Dermis microvascular lymphatic vessel endothelial cell (primary cell): ENCODE measurements at regions not wholly inside any gene's neighbourhood (a gene's known extent, or its start where the extent isn't known, plus 50 kb on each side); places are given as distances from the start of the nearest gene placed in this dataset.
A peak's percentile ranks its signal among the peaks of the same experiment; 100 is the strongest.
"Not testable (repeated sequence)": the region's sequence is repeated elsewhere in the genome, so short reads cannot be mapped to it uniquely, and the experiment has no call there.

ENCODE experiments used
- DNase-seq, 2 donors: peaks; one replicate each; pipeline versions ENCODE4 v3.0.0 to v3.0.0-alpha.2; 2010; ENCODE audit warnings: low read depth in 2 of 2

DNA sequence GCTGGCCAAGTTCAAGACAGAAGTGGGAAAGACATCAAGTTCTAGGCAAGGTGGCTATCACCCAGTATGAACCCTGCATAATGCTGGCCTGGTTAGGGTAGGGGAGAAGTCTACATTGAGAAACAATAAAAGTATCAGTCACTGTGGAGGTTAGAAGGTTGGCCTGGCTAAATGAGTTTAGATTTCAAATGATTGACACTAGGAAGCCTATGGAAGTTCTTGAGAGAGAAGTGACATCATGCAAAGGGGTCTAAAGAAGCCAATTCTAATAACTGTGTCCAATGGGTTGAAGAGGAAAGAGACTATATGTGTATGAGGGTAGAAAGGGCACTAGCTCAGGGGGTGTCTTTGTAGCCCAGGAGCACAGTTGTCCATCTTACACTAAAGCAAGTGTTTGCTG, 98.5 kb upstream of the MBIP start:
- no peak for DNase-seq

DNA sequence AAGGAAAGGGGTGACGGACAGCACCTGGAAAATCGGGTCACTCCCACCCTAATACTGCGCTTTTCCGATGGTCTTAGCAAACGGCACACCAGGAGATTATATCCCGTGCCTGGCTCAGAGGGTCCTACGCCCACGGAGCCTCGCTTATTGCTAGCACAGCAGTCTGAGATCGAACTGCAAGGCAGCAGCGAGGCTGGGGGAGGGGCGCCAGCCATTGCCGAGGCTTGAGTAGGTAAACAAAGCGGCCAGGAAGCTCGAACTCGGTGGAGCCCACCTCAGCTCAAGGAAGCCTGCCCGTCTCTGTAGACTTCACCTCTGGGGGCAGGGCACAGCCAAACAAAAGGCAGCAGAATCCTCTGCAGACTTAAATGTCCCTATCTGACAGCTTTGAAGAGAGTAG, 91.5 kb upstream of the MBIP start:
- not testable (repeated sequence) for DNase-seq

DNA sequence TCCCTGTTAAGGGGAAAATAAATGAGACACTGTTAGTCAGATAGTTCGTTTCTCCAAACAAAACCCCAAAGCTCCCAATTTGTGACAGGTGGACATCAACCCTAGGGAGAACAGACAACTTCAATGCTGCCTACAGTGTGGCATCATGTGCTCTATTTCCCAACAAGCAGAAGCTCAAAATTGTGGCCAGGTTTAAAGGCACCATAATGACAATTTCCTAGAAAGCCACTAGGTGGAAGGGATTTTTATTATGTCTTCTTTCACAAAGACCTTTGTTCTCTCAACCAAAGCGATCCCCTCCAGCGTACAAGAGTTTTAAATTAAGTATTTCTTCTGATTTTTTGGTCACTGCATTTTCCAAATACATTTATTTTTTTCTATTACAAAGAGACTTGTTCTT, 88.0 kb upstream of the MBIP start:
- no peak for DNase-seq

DNA sequence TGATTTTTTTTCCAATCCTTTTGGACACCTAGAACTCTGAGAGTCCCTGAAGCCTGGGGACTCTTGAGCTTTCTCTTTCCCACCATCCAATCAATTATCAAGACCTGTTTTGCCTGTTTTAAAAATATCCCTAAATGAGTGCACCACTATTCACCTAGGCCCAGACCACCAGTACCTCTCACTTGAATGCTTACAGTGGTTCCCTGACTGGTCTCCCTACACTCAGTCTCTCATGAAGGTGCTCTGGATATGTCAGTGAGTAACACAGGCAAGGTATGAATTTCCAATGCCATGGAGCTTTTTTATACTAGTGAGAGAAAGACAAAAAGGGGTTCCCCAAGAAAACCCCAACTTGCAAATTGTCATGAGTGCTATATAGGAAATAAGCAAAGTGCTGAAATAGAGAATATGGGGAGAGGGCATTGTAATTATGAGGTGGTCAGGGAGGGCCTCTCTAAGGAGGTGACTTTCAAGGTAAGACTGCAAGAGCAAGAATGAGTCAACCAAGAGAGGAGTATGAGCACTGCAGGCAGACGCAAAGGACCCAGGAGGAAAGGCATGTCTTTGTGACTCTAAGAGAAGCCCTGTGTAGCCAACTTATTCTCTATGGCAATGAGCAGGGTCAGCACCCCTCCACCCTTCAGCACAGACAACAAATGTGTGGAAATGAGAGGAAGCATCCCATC, 85.3 kb upstream of the MBIP start:
- no peak for DNase-seq

DNA sequence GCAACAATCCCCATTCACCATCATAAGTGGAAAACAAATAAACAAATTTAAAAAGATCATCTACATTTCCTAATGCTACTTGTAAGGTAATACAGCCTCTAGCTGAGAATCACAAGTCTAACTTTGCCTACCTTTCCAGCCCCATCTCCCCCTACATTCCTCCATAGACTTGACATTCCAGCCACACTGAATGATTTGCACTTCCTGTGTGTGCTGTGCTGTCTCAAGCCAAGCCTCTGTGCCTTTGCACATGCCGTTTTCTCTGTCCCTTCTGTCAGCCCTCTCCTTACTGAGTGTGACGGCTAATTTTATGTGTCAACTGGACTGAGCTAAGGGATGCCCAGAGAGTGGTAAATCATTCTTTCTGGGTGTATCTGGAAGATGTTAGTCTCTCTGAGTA, 82.4 kb upstream of the MBIP start:
- no peak for DNase-seq

DNA sequence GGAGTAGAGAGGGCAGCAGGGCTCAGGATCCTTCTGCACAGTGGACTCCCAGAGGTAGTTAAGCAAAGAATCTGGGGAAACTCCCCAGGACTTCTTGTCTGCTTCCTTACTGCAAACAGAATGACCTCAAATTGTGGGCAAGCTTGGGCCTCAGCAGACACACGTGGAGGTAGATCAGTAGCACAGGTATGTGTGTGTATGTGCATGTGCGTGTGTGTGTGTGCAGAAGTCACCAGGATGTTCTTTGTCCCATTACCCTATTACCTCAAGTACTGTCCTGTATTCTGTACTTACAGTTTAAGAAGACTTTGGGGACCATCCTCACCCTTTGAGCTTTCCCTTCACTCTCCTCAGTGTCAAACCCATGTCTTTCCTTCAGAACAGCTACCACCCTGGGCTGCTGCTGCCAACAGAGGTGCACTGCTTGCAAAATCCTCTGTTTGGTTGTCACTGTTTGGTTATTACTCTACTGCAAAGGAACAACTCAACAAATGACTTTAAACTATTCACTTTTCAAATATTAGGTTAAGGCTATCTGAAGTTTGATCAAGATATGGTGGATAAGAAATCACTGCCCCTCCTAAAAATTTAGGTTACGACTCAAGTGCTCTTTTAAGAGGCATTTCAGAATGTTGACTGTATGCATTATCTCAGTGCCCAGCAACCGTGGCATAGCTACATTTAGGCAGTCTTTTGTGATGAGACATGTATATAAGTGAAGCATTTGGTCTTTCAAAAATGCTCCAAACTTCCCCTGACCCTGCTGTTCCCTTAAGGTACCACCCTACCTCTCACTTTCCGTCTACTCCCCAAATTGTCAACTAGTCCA, 78.2 kb upstream of the MBIP start:
- no peak for DNase-seq

DNA sequence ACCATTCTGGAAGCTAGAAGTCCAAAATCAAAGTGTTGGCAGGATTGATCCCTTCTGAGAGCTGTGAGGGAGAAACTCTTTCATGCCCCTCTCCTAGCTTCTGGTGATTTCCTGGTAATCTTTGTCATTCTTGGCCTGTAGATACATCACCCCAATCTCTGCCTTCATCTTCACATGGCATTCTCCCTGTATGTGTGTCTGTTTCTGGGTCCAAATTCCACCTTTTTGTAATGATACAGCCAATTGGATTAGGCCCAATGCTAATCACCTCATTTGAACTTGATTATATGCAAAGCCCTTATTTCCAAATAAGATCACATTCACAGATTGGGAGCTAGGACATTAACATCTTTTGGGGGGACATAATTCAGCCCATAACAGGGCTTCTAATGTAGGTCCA, 76.9 kb upstream of the MBIP start:
- DNase-seq, result no peak

DNA sequence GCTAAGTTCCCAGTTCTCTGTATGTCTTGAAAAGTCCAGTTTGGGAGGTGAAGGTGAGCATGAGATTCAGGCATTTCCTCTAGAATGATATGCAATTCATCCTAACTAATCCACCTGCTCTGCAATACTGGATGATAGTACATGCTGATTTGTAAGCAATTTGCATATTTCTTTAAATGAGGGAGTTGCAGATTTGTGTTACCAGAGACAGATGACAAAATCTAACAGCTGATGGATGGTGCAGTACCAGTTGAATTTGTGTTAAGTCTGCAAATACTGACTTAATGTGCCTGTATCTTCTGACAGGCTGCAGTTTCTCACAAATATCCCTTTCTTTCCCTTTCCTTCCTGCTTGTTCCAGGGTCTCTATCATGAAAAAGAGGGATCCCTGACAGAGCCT, 76.4 kb upstream of the MBIP start:
- DNase-seq, result no peak

DNA sequence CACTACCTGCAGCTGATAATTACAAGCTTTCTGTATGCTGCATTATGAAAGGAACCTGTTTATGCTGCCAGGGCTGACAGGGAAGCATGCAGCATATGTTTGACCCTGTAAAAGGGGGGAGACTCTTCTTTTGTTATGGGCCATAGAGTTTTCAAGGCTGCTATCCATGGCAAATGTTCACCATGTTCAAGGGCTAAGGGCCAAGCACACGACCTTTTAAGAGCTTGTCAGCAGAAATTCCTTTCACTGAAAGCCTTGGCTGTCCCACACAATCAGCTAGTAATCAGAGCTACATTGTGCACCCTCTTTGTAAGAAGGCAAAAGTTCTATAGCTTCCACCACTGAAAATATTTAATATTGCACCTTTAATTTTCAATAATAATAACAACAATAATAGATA, 74.2 kb upstream of the MBIP start:
- DNase-seq, result no peak

DNA sequence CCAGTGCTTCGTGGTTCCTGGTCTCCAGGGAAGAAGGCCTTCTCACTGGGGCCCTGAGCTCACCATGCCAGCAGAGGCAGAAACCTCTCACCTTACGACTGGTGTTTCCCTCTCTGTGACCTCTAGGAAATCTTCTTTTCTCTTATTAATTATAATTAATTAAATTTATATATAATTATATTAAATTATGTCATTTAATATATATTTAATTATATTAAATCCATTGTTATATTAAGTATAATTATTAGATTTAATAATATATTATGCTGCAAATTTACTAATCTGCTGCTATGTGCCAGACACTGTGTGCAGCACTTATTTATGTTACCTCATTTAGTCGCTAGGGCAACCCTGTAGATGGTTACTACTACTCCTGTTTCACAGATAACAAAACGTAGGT, 70.3 kb upstream of the MBIP start:
- no peak for DNase-seq

DNA sequence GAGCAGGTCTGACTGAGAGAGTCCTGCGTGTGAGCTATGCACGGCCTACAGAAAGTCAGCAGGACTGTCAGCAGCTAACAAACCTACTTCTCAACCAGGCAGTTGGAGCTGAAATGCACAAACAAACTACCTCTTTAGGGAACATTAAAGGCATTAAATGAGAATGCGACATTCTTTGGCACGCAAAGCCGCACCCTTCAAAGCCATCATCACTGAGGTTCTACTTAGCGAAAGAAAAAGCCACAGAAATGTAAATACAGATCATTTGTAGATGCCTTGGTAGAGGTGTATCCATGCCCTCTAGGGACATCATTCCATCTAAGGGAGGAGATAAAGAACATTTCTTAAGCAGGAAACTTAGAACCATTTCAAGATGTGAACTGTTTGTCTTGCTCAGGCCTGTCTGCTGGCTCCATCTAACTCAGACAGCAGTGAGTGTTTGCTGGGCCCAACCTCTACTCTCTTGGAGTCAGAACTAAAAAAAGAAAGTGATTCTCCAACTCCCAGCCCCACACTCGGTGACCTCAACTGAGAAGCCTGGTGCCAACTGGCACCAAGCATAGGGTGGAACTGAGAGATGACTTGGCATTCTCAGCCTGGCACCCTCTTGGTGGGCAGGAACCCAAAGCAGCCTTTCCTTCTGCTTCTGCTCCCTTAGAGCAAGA, 63.5 kb upstream of the MBIP start:
- no peak for DNase-seq

DNA sequence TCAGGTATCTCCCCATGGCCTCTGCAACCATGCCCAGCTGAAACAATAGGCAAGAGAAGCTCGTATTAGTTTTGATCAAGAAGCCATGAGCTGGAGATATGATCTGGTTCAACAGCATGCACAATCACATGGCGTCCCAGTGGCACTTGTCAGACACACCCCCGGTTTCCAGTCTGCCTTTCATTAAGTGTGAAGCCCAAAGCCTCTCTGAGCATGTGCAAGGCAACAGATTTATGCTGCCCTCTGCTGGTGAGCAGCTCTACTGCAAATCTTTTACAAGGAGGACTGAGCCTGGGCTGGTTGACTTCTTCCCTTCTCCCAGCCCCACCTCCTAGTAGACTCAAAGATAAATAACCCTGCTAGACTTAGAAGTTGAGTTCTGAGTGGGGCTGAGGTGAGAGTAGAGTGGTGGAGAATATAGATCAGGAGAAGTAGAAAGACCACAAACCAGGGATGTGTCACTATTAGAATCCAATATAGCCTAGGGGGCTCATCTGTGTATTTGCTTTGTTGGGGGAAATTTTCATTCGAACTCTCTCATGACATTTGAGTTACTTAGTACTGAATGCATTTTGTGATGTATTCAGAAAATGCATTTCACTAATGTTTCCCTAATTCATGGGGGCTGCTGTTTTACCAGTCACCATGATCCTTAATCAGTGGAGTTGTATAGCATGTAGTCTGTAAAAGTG, 53.7 kb upstream of the MBIP start:
- peak; percentile 67 to 79 for DNase-seq
